ENCODE measurements at regions not wholly inside any gene's neighbourhood (a gene's known extent, or its start where the extent isn't known, plus 50 kb on each side); places are given as distances from the start of the nearest gene placed in this dataset.
"Not testable (repeated sequence)": the region's sequence is repeated elsewhere in the genome, so short reads cannot be mapped to it uniquely, and the experiment has no call there.

- DNase-seq: no peak
Observed at GRCh38 chr9:29211003-29211579, 1637.8 kb upstream of the C9orf72 start.

GRCh38 chr9:29211580-29212396 lies 1638.5 kb upstream of the C9orf72 start:
- peak in 30 of 56 donors; percentile 12 to 65 (median 34) for DNase-seq

GRCh38 chr9:29212397-29213387 lies 1639.4 kb upstream of the C9orf72 start:
- peak in 4 of 56 donors; percentile 3 to 25 (median 22) for DNase-seq

- DNase-seq: peak in 14 of 56 donors; percentile 2 to 61 (median 35)
Observed at GRCh38 chr9:29213417-29214153, 1640.3 kb upstream of the C9orf72 start, which contains the start of gene LINGO2. Gene LINGO2 (minus strand): TSS chr9:29213601.

- DNase-seq: peak in 13 of 56 donors; percentile 21 to 61 (median 38)
Observed at GRCh38 chr9:29214154-29214689, 1640.9 kb upstream of the C9orf72 start.

GRCh38 chr9:29214690-29215253 lies 1641.5 kb upstream of the C9orf72 start:
- DNase-seq: peak in 5 of 56 donors; percentile 1 to 28 (median 20)

- no peak for DNase-seq
Observed at GRCh38 chr9:29217966-29218365, 1644.7 kb upstream of the C9orf72 start.

- DNase-seq: no peak
Observed at GRCh38 chr9:29220596-29221251, 1647.4 kb upstream of the C9orf72 start.

GRCh38 chr9:29228558-29228957 lies 1655.3 kb upstream of the C9orf72 start:
- no peak for DNase-seq

- DNase-seq: no peak
Observed at GRCh38 chr9:29230931-29231330, 1657.7 kb upstream of the C9orf72 start.

- DNase-seq: no peak
Observed at GRCh38 chr9:29233193-29233592, 1659.9 kb upstream of the C9orf72 start.

GRCh38 chr9:29241320-29241719 lies 1668.0 kb upstream of the C9orf72 start:
- DNase-seq: no peak

GRCh38 chr9:29245351-29245750 lies 1672.1 kb upstream of the C9orf72 start:
- DNase-seq: no peak

GRCh38 chr9:29270400-29270799 lies 1697.1 kb upstream of the C9orf72 start:
- not testable (repeated sequence) for DNase-seq

- no peak for DNase-seq
Observed at GRCh38 chr9:29282121-29282520, 1708.8 kb upstream of the C9orf72 start.

- DNase-seq: peak in 3 of 56 donors; percentile 0 to 4 (median 1)
Observed at GRCh38 chr9:29285818-29286217, 1712.5 kb upstream of the C9orf72 start.

GRCh38 chr9:29289365-29289764 lies 1716.1 kb upstream of the C9orf72 start:
- no peak for DNase-seq

- no peak for DNase-seq
Observed at GRCh38 chr9:29290516-29290915, 1717.2 kb upstream of the C9orf72 start.

- no peak for DNase-seq
Observed at GRCh38 chr9:29297592-29297991, 1724.3 kb upstream of the C9orf72 start.

GRCh38 chr9:29311221-29311620 lies 1737.9 kb upstream of the C9orf72 start:
- DNase-seq: no peak

Data from nucleus accumbens (tissue), 56 donors.